OCI-LY1 (cell line): ENCODE measurements at regions not wholly inside any gene's neighbourhood (a gene's known extent, or its start where the extent isn't known, plus 50 kb on each side); places are given as distances from the start of the nearest gene placed in this dataset.

Experiments
- H2AFZ ChIP-seq: fragments of 200-600 bp; sonication (generic), shearing (Covaris generic); 2 replicates; pipeline ENCODE4 v1.6.0; 2014; ENCODE audit warnings: antibody characterized with exemption, mild to moderate bottlenecking, low read length
- H3F3A ChIP-seq: fragments of 200-600 bp; sonication (generic), shearing (Covaris generic); 2 replicates; pipeline ENCODE4 v1.6.0; 2014; ENCODE audit warnings: mild to moderate bottlenecking, antibody characterized with exemption, low read length, moderate library complexity; ENCODE audit not compliant: insufficient read depth
- H3K27ac ChIP-seq: fragments of 200-600 bp; sonication (generic); 2 replicates; pipeline ENCODE4 v1.5.1; 2014; ENCODE audit warnings: low read length, mixed run types, mild to moderate bottlenecking, low read depth; ENCODE audit not compliant: poor library complexity, severe bottlenecking
- H3K27me3 ChIP-seq: fragments of 200-600 bp; sonication (generic); 2 replicates; pipeline ENCODE4 v1.6.0; 2014; ENCODE audit warnings: antibody characterized with exemption, mild to moderate bottlenecking, low read length, moderate library complexity; ENCODE audit not compliant: insufficient read depth
- H3K36me3 ChIP-seq: fragments of 200-600 bp; sonication (generic); 2 replicates; pipeline ENCODE4 v1.6.1; 2014; ENCODE audit warnings: mild to moderate bottlenecking, antibody characterized with exemption, low read length, moderate library complexity, mixed read lengths; ENCODE audit not compliant: insufficient read depth
- H3K4me1 ChIP-seq: fragments of 200-600 bp; sonication (generic); 2 replicates; pipeline ENCODE4 v1.5.1; 2014; ENCODE audit warnings: mild to moderate bottlenecking, low read length, moderate library complexity; ENCODE audit not compliant: insufficient read depth, severe bottlenecking
- H3K4me2 ChIP-seq: fragments of 200-600 bp; sonication (generic), shearing (Covaris generic); 2 replicates; pipeline ENCODE4 v1.6.1; 2014; ENCODE audit warnings: low read length
- H3K4me3 ChIP-seq: fragments of 200-600 bp; sonication (generic); 2 replicates; pipeline ENCODE4 v1.5.1; 2014; ENCODE audit warnings: low read length, low read depth, mild to moderate bottlenecking, mixed read lengths; ENCODE audit not compliant: poor library complexity, severe bottlenecking
- H3K79me2 ChIP-seq: fragments of 200-600 bp; shearing (Covaris generic); 2 replicates; pipeline ENCODE4 v1.6.1; 2016; ENCODE audit warnings: mixed run types, low read length, mixed read lengths; ENCODE audit not compliant: insufficient read depth
- H3K9ac ChIP-seq: fragments of 200-600 bp; sonication (generic), shearing (Covaris generic); 2 replicates; pipeline ENCODE4 v1.6.1; 2014; ENCODE audit warnings: mild to moderate bottlenecking, low read length, mixed read lengths
- H3K9me2 ChIP-seq: fragments of 200-600 bp; sonication (generic), shearing (Covaris generic); 2 replicates; pipeline ENCODE4 v1.6.1; 2014; ENCODE audit warnings: low read depth, mild to moderate bottlenecking, low read length, mixed read lengths
- H3K9me3 ChIP-seq: fragments of 200-600 bp; shearing (Covaris generic); 2 replicates; pipeline ENCODE4 v1.6.1; 2014; ENCODE audit warnings: low read length, mixed read lengths
- H4K20me1 ChIP-seq: fragments of 200-600 bp; sonication (generic), shearing (Covaris generic); 2 replicates; pipeline ENCODE4 v1.6.0; 2016; ENCODE audit warnings: mild to moderate bottlenecking, low read length; ENCODE audit not compliant: insufficient read depth
- CTCF ChIP-seq: fragments of 200-600 bp; sonication (generic), shearing (Covaris generic); IDR thresholded peaks from 2 replicates; pipeline ENCODE4 v1.5.1; 2017; ENCODE audit warnings: mild to moderate bottlenecking, antibody characterized with exemption, low read length, moderate library complexity, mixed read lengths
- EZH2 ChIP-seq: fragments of 200-600 bp; sonication (generic), shearing (Covaris generic); IDR thresholded peaks from 2 replicates; pipeline ENCODE4 v1.8.0; 2017; ENCODE audit warnings: borderline replicate concordance, mixed run types, mild to moderate bottlenecking, antibody characterized with exemption, low read length, moderate library complexity, mixed read lengths

GRCh38 chr1:29719253-29719652 is 482.9 kb downstream of the PTPRU start:
- no peak overlapping the region for H3K4me2 ChIP-seq
- no peaks in the 10 kb centered on the region for H3K4me1 ChIP-seq
- H3K79me2 ChIP-seq: no peaks in the 10 kb centered on the region
- H3F3A ChIP-seq: no peaks in the 10 kb centered on the region
- no peak for TF ChIP-seq EZH2
- TF ChIP-seq CTCF: no peak
- H3K9ac ChIP-seq: no peak overlapping the region
- no peak overlapping the region for H2AFZ ChIP-seq
- no peaks in the 10 kb centered on the region; the same call in 1 of the 2 replicates for H3K27me3 ChIP-seq
- no peaks in the 10 kb centered on the region for H3K9me3 ChIP-seq
- H4K20me1 ChIP-seq: no peaks in the 10 kb centered on the region
- H3K4me3 ChIP-seq: no peak overlapping the region
- no peak overlapping the region for H3K27ac ChIP-seq
- no peaks in the 10 kb centered on the region for H3K36me3 ChIP-seq
- H3K9me2 ChIP-seq: no peaks in the 10 kb centered on the region

GRCh38 chr1:29718791-29719190 is 482.5 kb downstream of the PTPRU start:
- H3K36me3 ChIP-seq: no peaks in the 10 kb centered on the region
- H3K4me2 ChIP-seq: no peak overlapping the region
- no peaks in the 10 kb centered on the region for H3K4me1 ChIP-seq
- H3F3A ChIP-seq: no peaks in the 10 kb centered on the region
- H4K20me1 ChIP-seq: no peaks in the 10 kb centered on the region
- TF ChIP-seq EZH2 (no peak), CTCF (no peak)
- no peak overlapping the region for H3K27ac ChIP-seq
- no peaks in the 10 kb centered on the region; the same call in 1 of the 2 replicates for H3K27me3 ChIP-seq
- no peak overlapping the region for H3K9ac ChIP-seq
- H3K9me3 ChIP-seq: no peaks in the 10 kb centered on the region
- no peak overlapping the region for H2AFZ ChIP-seq
- H3K4me3 ChIP-seq: no peak overlapping the region
- no peaks in the 10 kb centered on the region for H3K79me2 ChIP-seq
- H3K9me2 ChIP-seq: no peaks in the 10 kb centered on the region

GRCh38 chr1:29716306-29716705 is 480.0 kb downstream of the PTPRU start:
- H3K27ac ChIP-seq: no peak overlapping the region
- no peaks in the 10 kb centered on the region for H3F3A ChIP-seq
- H3K9ac ChIP-seq: no peak overlapping the region
- H3K4me2 ChIP-seq: no peak overlapping the region
- H3K4me3 ChIP-seq: no peak overlapping the region
- no peaks in the 10 kb centered on the region for H3K9me3 ChIP-seq
- H4K20me1 ChIP-seq: no peaks in the 10 kb centered on the region
- H3K79me2 ChIP-seq: no peaks in the 10 kb centered on the region
- TF ChIP-seq CTCF: no peak
- no peak for TF ChIP-seq EZH2
- H3K36me3 ChIP-seq: no peaks in the 10 kb centered on the region
- H2AFZ ChIP-seq: no peak overlapping the region
- H3K27me3 ChIP-seq: no peaks in the 10 kb centered on the region; the same call in 1 of the 2 replicates
- H3K9me2 ChIP-seq: no peaks in the 10 kb centered on the region
- no peaks in the 10 kb centered on the region for H3K4me1 ChIP-seq
